Activated T-helper 1 cell treated with Interleukin-2 at 50 U/mL for 16 hours (primary cell): ENCODE measurements at regions not wholly inside any gene's neighbourhood (a gene's known extent, or its start where the extent isn't known, plus 50 kb on each side); places are given as distances from the start of the nearest gene placed in this dataset.

ENCODE experiments used
- DNase-seq: peaks from one replicate; pipeline ENCODE4 v3.0.0-alpha.2; 2020; ENCODE audit warnings: low read depth

GRCh38 chr11:128407962-128408361, 179.4 kb downstream of the ETS1 start:
- DNase-seq, result no peak

- no peak for DNase-seq
Measured at GRCh38 chr11:128405714-128406662, 181.4 kb downstream of the ETS1 start.

DNA sequence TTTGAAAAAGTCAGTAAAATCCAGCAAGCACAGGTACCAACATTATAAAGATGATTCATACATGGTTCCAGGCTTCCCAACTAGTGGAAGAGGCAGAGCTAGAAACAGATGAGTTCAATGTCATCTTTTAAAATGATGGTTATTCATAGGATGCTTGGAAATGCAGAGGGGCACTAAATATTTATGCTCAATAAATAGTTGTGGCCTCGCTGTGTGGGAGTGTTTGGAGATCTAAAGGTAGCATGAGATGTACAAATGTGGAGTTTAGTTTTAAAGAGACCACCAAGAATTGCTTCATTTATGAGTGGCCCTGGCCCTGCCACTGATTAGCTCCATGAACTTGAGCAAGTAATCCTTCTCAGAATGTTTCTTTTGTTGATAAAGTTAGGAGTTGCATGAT, 182.2 kb downstream of the ETS1 start:
- no peak for DNase-seq

DNA sequence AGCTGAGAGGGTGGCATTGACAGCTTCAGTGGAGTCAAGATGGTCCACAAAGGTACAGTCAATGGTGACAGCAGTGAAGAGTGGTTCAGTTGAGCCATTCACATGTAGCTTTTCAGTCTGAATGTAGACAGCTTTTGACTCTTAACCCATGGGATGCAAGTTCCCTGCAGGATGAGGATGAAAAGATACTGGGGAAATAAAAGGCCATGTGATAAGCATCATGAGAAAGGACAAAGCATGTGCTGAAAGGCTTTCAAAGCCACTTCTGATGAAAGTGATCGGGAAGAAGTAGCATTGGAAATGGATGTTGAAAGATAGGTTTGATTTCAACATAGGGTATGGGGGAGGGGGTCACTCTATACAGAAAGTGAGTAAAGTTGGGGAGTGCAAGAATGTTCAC, 182.9 kb downstream of the ETS1 start:
- no peak for DNase-seq

DNA sequence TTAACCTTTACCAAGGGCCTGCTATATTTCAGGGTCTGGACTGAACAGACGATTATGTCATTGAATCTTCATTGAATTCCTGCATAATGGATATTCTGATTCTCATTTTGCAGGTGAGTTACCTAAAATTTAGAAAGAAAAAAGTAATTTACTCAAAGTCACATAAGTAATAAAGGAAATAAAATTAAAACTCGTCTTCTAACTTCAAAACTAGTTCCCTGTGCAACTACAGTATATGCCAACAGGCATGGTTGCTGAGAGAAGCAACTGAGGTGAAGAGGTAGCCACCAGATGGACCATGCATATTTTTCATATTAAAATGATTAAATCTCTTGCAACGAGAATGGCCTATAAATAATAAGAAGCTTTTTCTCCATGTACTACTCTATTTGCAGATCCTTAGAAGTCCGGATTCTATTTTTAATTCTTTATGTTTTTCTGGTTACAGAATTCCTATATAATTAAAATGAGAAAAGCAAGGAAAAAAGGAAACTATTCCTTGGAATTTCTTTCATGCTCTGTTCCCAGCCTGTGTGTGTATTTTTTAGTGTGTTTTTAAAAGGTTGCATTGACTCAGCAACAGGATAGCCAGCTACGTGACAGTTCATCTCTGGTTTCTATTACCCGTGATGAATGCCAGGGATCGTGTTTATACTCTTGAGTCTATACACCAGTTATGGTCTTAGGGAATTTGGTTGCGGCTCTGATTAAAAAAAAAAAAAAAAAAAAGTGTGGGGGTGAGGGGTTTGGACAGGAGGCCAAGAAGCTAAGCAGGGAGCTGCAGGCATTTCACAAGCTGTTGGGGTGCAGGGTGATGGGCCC, 186.8 kb downstream of the ETS1 start:
- no peak for DNase-seq

DNA sequence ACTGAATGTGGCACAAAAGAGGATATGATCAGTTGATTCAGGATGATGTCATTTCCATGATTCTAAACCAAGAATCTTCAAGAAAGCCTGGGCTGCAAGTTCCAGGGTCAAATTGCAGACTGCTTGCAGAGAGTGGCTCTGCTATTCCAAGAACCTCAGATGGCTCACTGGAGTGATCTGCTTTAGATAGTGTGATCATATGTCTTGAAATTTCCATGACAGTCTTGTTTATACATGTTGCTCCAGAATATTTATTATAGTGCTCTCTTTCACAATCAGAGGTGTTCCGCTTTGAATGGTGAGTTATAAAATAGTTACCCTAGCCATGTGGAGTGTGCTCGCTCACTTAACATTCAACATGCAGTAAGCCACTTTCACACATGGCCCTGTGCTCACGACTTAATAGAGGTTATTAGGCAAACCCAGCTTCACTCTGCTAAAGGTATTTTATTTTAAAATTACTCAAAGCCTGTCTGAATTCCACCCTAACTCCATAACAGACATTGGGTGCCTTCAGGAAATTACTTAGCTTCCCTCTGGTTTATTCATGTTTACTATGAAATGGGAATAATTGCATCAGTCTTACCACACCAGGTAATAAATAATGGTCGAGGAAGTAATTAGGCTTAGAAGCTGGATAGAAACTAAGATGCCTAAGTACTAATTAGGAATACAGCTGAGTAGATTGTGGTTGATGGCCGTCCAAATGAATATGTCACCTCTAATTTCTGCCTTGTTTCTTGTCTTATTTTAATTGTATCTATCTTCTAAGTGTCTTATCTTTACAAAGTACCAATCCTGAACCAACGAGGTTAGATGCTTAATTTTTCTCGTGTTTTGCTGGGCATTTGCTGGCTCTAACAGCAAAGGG, 187.9 kb downstream of the ETS1 start:
- no peak for DNase-seq

- DNase-seq, result no peak
Measured at GRCh38 chr11:128398517-128399250, 188.7 kb downstream of the ETS1 start.

- no peak for DNase-seq
Measured at GRCh38 chr11:128397362-128397761, 190.0 kb downstream of the ETS1 start.

DNA sequence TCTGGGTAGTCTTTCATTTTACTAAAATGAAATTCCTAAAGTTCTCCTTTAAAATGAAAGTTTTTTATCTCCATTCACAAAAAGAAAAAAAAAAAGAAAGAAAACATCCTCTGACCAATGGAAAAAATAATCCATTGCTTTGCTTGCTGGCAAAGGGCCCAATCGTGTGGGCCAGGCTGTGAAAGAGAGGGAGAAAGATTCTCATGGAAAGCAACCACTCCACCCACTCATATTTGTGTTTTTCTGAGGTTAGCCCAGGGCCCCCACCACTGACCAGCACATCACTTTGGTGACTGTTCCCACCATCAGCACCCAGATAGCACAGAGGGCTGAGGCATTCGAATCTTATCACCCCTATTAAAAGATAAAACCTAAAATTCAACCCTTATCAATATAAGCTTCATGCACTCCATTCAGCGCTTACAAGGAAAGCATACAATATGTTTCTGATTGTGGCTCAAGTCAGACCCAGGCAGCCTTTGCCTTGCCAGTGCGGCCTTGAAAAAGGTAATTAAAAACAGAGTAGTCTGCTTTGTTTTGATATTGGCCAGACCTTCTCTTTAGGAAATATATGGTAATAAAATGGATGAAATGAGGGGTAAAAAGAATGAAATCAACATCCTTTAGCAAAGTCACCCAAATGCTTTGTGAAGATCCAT, 192.8 kb downstream of the ETS1 start:
- no peak for DNase-seq

DNA sequence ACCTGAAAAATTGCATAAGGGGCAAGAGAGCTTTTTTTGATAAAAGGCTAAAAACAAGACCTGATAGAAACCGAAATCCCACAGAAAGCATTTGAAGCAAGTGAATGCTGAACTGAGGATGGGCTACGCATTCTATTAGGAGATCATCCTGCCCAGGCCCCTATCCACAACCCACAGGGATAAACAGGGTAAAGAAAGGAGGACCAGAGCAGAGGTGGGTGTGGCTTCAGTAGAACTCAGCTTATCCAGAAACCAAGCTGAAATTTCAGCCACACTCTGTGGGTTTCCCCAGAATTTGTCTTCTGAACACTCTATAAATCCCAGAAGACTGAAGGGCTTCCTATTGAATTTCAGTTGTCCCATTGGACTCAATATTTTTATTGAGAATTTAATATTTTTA, 195.1 kb downstream of the ETS1 start:
- DNase-seq, result no peak

- no peak for DNase-seq
Measured at GRCh38 chr11:128391811-128392210, 195.5 kb downstream of the ETS1 start.

- DNase-seq, result no peak
Measured at GRCh38 chr11:128390246-128390645, 197.1 kb downstream of the ETS1 start.

DNA sequence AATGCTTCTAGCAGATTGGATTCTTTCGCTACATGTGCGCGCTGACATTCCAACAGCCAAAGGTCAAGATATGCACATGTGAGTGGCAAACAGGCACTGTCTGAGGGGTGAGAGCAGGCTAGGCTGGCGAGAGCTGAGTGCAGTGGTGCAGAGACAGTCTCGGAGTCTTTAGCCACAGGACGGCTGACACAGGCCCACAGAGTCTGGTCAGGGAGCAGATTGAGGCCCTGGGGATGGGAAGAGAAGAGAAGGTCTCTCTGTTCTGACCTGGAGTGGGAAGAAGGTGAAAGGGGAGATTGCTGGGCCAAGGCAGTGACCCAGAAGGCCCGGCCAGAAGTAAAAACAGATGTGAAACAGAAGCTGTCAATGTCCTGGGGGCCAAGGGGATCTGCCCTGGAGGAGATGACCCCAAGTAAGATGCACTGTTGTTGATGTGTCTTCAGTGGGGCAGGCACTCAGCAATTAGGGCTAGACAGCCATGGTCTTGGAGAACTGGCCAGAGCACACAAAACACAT, 197.8 kb downstream of the ETS1 start:
- DNase-seq, result no peak

GRCh38 chr11:128388206-128388815, 199.0 kb downstream of the ETS1 start:
- no peak for DNase-seq

DNA sequence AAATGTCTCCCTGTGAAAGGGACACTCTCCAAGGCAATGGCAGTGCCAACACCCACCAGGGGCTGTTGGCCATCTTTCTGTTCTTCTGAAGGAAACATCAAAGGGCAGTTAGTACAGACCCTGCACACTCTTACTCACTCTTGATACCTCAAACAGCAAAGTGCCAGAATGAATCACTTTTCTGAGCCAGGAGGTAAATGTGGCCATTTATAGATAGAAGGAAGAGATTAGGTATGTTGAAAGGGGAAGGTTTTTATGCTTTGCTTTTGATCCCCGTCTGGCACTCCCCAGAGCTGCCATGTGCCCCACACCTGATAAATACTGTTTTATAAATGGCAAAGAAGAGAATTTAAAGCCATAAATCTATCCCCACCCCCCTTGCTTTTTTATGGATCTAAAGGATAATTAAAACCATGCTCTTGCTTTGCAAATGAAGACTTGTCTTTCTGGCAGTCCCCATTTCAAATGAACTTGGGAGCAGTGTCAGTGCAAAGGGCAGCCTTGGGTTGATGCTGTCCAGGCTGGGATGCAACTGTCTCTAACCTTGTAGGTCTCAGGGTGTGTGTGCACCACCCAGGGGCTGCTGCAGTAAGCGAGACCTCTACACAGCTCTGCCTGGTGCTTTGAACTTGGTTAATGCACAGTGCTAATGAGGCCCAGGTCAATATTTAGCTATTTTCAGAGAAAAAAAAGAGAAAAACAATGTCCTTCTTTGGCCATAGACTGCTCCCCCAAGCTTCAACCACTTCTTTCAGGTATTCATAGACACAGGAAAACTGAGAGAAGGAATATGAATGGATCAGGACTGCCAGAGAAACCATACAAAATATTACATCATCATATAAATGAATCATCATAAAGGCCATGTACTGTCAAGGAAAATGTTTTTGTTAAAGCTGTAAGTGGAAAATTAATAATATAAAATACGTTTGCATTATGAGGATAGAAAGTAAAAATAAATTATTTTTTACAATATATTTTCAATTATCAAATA, 207.5 kb downstream of the ETS1 start:
- no peak for DNase-seq

GRCh38 chr11:128375961-128376360, 211.4 kb downstream of the ETS1 start:
- DNase-seq, result no peak

GRCh38 chr11:128374026-128374425, 213.3 kb downstream of the ETS1 start:
- DNase-seq, result no peak

- no peak for DNase-seq
Measured at GRCh38 chr11:128372977-128373376, 214.4 kb downstream of the ETS1 start.

GRCh38 chr11:128367573-128367972, 219.8 kb downstream of the ETS1 start:
- DNase-seq, result no peak
